ENCODE measurements at regions not wholly inside any gene's neighbourhood (a gene's known extent, or its start where the extent isn't known, plus 50 kb on each side); places are given as distances from the start of the nearest gene placed in this dataset.

GRCh38 chr3:106617276-106617675 lies 748.5 kb upstream of the CBLB start:
- H3K36me3 ChIP-seq (ENCODE audit: control insufficient read depth in 1 of 2, insufficient read depth in 2 of 2, low read length in 1 of 2): no peaks in the 10 kb centered on the region
- ATAC-seq (ENCODE audit: low FRiP score): no peak
- H3K4me3 ChIP-seq (ENCODE audit: low read length in 2 of 2): no peak overlapping the region
- DNase-seq: no peak
- intact Hi-C loops (cut with DNase I): loop anchor here in 1 of 2 donors (5.0 kb wide), 1 partner anchor 450 kb away; no protein-coding TSS in a partner anchor
- H3K9me3 ChIP-seq (ENCODE audit: control insufficient read depth, low read length): no peaks in the 10 kb centered on the region
- peaks cover 0 to 8% of the 10 kb centered on the region in 2 donors for H3K4me1 ChIP-seq (ENCODE audit: control insufficient read depth in 1 of 2, insufficient read depth in 2 of 2, low read length in 2 of 2)
- H3K27ac ChIP-seq (ENCODE audit: low read depth in 1 of 2, low read length in 2 of 2): peak overlapping the region in 1 of 2 donors; percentile 57
- H3K27me3 ChIP-seq (ENCODE audit: control insufficient read depth in 1 of 2, insufficient read depth in 2 of 2, low read length in 1 of 2): no peaks in the 10 kb centered on the region
- 15% methylated on average over 2 of the region's 2 CpGs for WGBS, 2 donors

GRCh38 chr3:106620646-106621045 lies 751.8 kb upstream of the CBLB start:
- intact Hi-C loops (cut with DNase I): no loop called here
- Histone ChIP-seq H3K36me3 (ENCODE audit: control insufficient read depth in 1 of 2, insufficient read depth in 2 of 2, low read length in 1 of 2) (no peaks in the 10 kb centered on the region), H3K4me1 (ENCODE audit: control insufficient read depth in 1 of 2, insufficient read depth in 2 of 2, low read length in 2 of 2) (peaks cover 0 to 8% of the 10 kb centered on the region in 2 donors), H3K27ac (ENCODE audit: low read depth in 1 of 2, low read length in 2 of 2) (no peak overlapping the region), H3K9me3 (ENCODE audit: control insufficient read depth, low read length) (no peaks in the 10 kb centered on the region), H3K27me3 (ENCODE audit: control insufficient read depth in 1 of 2, insufficient read depth in 2 of 2, low read length in 1 of 2) (no peaks in the 10 kb centered on the region), H3K4me3 (ENCODE audit: low read length in 2 of 2) (no peak overlapping the region)
- no peak for ATAC-seq (ENCODE audit: low FRiP score)
- DNase-seq: no peak
- 95 to 98% methylated on average over 1 of the region's 1 CpG for WGBS, 2 donors

- DNase-seq (no peak), ATAC-seq (ENCODE audit: low FRiP score) (no peak)
- H3K36me3 ChIP-seq (ENCODE audit: control insufficient read depth in 1 of 2, insufficient read depth in 2 of 2, low read length in 1 of 2): no peaks in the 10 kb centered on the region
- H3K4me3 ChIP-seq (ENCODE audit: low read length in 2 of 2): no peak overlapping the region
- whole genome bisulfite sequencing, 2 donors: 96 to 97% methylated on average over 1 of the region's 1 CpG
- no peaks in the 10 kb centered on the region for H3K27me3 ChIP-seq (ENCODE audit: control insufficient read depth in 1 of 2, insufficient read depth in 2 of 2, low read length in 1 of 2)
- intact Hi-C loops (cut with DNase I): no loop called here
- H3K27ac ChIP-seq (ENCODE audit: low read depth in 1 of 2, low read length in 2 of 2): no peak overlapping the region
- H3K4me1 ChIP-seq (ENCODE audit: control insufficient read depth in 1 of 2, insufficient read depth in 2 of 2, low read length in 2 of 2): no peaks in the 10 kb centered on the region
- H3K9me3 ChIP-seq (ENCODE audit: control insufficient read depth, low read length): no peaks in the 10 kb centered on the region
These were observed 753.1 kb upstream of the CCDC54 start for GRCh38 chr3:106624154-106624553.

- intact Hi-C loops (cut with DNase I): no loop called here
- no peak for DNase-seq
- H3K27me3 ChIP-seq (ENCODE audit: control insufficient read depth in 1 of 2, insufficient read depth in 2 of 2, low read length in 1 of 2): no peaks in the 10 kb centered on the region
- H3K9me3 ChIP-seq (ENCODE audit: control insufficient read depth, low read length): no peaks in the 10 kb centered on the region
- ATAC-seq (ENCODE audit: low FRiP score): no peak
- H3K4me1 ChIP-seq (ENCODE audit: control insufficient read depth in 1 of 2, insufficient read depth in 2 of 2, low read length in 2 of 2): no peaks in the 10 kb centered on the region
- no peaks in the 10 kb centered on the region for H3K36me3 ChIP-seq (ENCODE audit: control insufficient read depth in 1 of 2, insufficient read depth in 2 of 2, low read length in 1 of 2)
- H3K27ac ChIP-seq (ENCODE audit: low read depth in 1 of 2, low read length in 2 of 2): no peak overlapping the region
- H3K4me3 ChIP-seq (ENCODE audit: low read length in 2 of 2): no peak overlapping the region
These were observed 748.8 kb upstream of the CCDC54 start for GRCh38 chr3:106628407-106628806.

- no peaks in the 10 kb centered on the region for H3K36me3 ChIP-seq (ENCODE audit: control insufficient read depth in 1 of 2, insufficient read depth in 2 of 2, low read length in 1 of 2)
- H3K27ac ChIP-seq (ENCODE audit: low read depth in 1 of 2, low read length in 2 of 2): no peak overlapping the region
- no peak for DNase-seq
- intact Hi-C loops (cut with DNase I): no loop called here
- WGBS, 2 donors: 28 to 39% methylated on average over 2 of the region's 2 CpGs
- no peaks in the 10 kb centered on the region for H3K4me1 ChIP-seq (ENCODE audit: control insufficient read depth in 1 of 2, insufficient read depth in 2 of 2, low read length in 2 of 2)
- H3K9me3 ChIP-seq (ENCODE audit: control insufficient read depth, low read length): no peaks in the 10 kb centered on the region
- H3K27me3 ChIP-seq (ENCODE audit: control insufficient read depth in 1 of 2, insufficient read depth in 2 of 2, low read length in 1 of 2): no peaks in the 10 kb centered on the region
- no peak overlapping the region for H3K4me3 ChIP-seq (ENCODE audit: low read length in 2 of 2)
- no peak for ATAC-seq (ENCODE audit: low FRiP score)
These were observed 747.9 kb upstream of the CCDC54 start for GRCh38 chr3:106629215-106629832.

- WGBS, 2 donors: 83 to 87% methylated on average over 11 of the region's 11 CpGs
- no peaks in the 10 kb centered on the region for H3K27me3 ChIP-seq (ENCODE audit: control insufficient read depth in 1 of 2, insufficient read depth in 2 of 2, low read length in 1 of 2)
- ATAC-seq (ENCODE audit: low FRiP score): no peak
- DNase-seq: no peak
- H3K4me3 ChIP-seq (ENCODE audit: low read length in 2 of 2): no peak overlapping the region
- H3K4me1 ChIP-seq (ENCODE audit: control insufficient read depth in 1 of 2, insufficient read depth in 2 of 2, low read length in 2 of 2): no peaks in the 10 kb centered on the region
- H3K36me3 ChIP-seq (ENCODE audit: control insufficient read depth in 1 of 2, insufficient read depth in 2 of 2, low read length in 1 of 2): no peaks in the 10 kb centered on the region
- H3K9me3 ChIP-seq (ENCODE audit: control insufficient read depth, low read length): no peaks in the 10 kb centered on the region
- intact Hi-C loops (cut with DNase I): no loop called here
- H3K27ac ChIP-seq (ENCODE audit: low read depth in 1 of 2, low read length in 2 of 2): no peak overlapping the region
These were observed 745.7 kb upstream of the CCDC54 start for GRCh38 chr3:106631373-106632108.

GRCh38 chr3:106635271-106635670 lies 742.0 kb upstream of the CCDC54 start:
- no peaks in the 10 kb centered on the region for H3K27me3 ChIP-seq (ENCODE audit: control insufficient read depth in 1 of 2, insufficient read depth in 2 of 2, low read length in 1 of 2)
- no peak overlapping the region for H3K27ac ChIP-seq (ENCODE audit: low read depth in 1 of 2, low read length in 2 of 2)
- H3K4me1 ChIP-seq (ENCODE audit: control insufficient read depth in 1 of 2, insufficient read depth in 2 of 2, low read length in 2 of 2): no peaks in the 10 kb centered on the region
- no peaks in the 10 kb centered on the region for H3K9me3 ChIP-seq (ENCODE audit: control insufficient read depth, low read length)
- no peak overlapping the region for H3K4me3 ChIP-seq (ENCODE audit: low read length in 2 of 2)
- no peaks in the 10 kb centered on the region for H3K36me3 ChIP-seq (ENCODE audit: control insufficient read depth in 1 of 2, insufficient read depth in 2 of 2, low read length in 1 of 2)
- no peak for ATAC-seq (ENCODE audit: low FRiP score)
- DNase-seq: no peak
- intact Hi-C loops (cut with DNase I): no loop called here
- WGBS, 2 donors: 48 to 66% methylated on average over 3 of the region's 3 CpGs

GRCh38 chr3:106635826-106636225 lies 741.4 kb upstream of the CCDC54 start:
- Histone ChIP-seq H3K36me3 (ENCODE audit: control insufficient read depth in 1 of 2, insufficient read depth in 2 of 2, low read length in 1 of 2) (no peaks in the 10 kb centered on the region), H3K27me3 (ENCODE audit: control insufficient read depth in 1 of 2, insufficient read depth in 2 of 2, low read length in 1 of 2) (no peaks in the 10 kb centered on the region), H3K4me3 (ENCODE audit: low read length in 2 of 2) (no peak overlapping the region), H3K4me1 (ENCODE audit: control insufficient read depth in 1 of 2, insufficient read depth in 2 of 2, low read length in 2 of 2) (no peaks in the 10 kb centered on the region), H3K9me3 (ENCODE audit: control insufficient read depth, low read length) (no peaks in the 10 kb centered on the region), H3K27ac (ENCODE audit: low read depth in 1 of 2, low read length in 2 of 2) (no peak overlapping the region)
- no peak for DNase-seq
- 58 to 63% methylated on average over 3 of the region's 3 CpGs for WGBS, 2 donors
- intact Hi-C loops (cut with DNase I): no loop called here
- ATAC-seq (ENCODE audit: low FRiP score): no peak

GRCh38 chr3:106640353-106640752 lies 736.9 kb upstream of the CCDC54 start:
- H3K9me3 ChIP-seq (ENCODE audit: control insufficient read depth, low read length): no peaks in the 10 kb centered on the region
- no peak overlapping the region for H3K27ac ChIP-seq (ENCODE audit: low read depth in 1 of 2, low read length in 2 of 2)
- no peak for ATAC-seq (ENCODE audit: low FRiP score)
- no peaks in the 10 kb centered on the region for H3K36me3 ChIP-seq (ENCODE audit: control insufficient read depth in 1 of 2, insufficient read depth in 2 of 2, low read length in 1 of 2)
- WGBS, 2 donors: 90 to 97% methylated on average over 1 of the region's 1 CpG
- no peak overlapping the region for H3K4me3 ChIP-seq (ENCODE audit: low read length in 2 of 2)
- DNase-seq: no peak
- H3K27me3 ChIP-seq (ENCODE audit: control insufficient read depth in 1 of 2, insufficient read depth in 2 of 2, low read length in 1 of 2): no peaks in the 10 kb centered on the region
- intact Hi-C loops (cut with DNase I): no loop called here
- H3K4me1 ChIP-seq (ENCODE audit: control insufficient read depth in 1 of 2, insufficient read depth in 2 of 2, low read length in 2 of 2): no peaks in the 10 kb centered on the region

Data from aorta (tissue), 5 donors.